GM19463 (cell line): ENCODE measurements at regions not wholly inside any gene's neighbourhood (a gene's known extent, or its start where the extent isn't known, plus 50 kb on each side); places are given as distances from the start of the nearest gene placed in this dataset.
"Not testable (repeated sequence)": the region's sequence is repeated elsewhere in the genome, so short reads cannot be mapped to it uniquely, and the experiment has no call there.

Experiments used
- ATAC-seq: cut with Tn5 transposase; IDR thresholded peaks from one replicate; pipeline ENCODE4 v1.9.1; 2021; ENCODE audit warnings: mild to moderate bottlenecking, moderate library complexity; ENCODE audit not compliant: unreplicated experiment

GRCh38 chr10:2077231-2077630 is 339.9 kb upstream of the ADARB2 start:
- no peak for ATAC-seq

DNA sequence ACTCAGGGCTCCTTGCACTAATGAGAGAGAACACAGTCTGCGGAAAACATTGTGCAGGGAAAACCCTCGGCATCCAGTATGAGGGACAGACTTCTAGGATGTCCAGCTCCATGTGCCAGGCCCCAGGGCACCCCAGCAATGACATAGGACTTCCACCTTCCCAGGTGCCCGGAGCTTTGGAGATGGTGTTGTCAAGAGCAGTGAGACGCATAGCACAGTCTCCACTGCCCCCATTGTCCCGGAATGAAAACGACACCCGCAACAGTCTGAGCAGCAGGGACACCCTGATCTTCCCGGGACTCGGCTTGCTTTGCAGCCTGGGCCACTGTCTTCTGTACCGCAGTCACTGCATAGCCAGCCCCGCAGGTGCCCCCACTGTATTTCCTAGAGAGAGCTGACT is 339.2 kb upstream of the ADARB2 start:
- ATAC-seq: no peak

DNA sequence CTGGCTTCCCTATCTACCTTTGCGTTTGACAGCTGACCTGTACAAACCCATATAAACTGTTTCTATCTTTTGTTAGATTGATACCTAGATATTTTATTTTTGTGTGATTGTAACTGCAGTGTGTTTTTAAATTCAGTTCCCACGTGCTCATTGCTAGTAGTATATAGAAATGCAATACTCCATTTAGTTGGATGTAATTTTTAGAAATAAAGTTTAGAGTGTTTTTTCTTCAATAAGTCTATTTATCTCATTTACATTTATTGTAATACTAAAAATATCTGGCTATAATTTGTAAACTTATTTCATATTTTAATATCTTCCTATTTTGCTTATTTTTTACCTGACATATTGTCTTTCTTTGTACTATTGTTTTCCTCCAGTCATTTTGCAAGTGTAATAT is 329.7 kb upstream of the ADARB2 start:
- no peak for ATAC-seq

- no peak for ATAC-seq
These were observed 317.4 kb upstream of the ADARB2 start for GRCh38 chr10:2054728-2055127.

- ATAC-seq: no peak
These were observed 316.5 kb upstream of the ADARB2 start for GRCh38 chr10:2053805-2054204.

DNA sequence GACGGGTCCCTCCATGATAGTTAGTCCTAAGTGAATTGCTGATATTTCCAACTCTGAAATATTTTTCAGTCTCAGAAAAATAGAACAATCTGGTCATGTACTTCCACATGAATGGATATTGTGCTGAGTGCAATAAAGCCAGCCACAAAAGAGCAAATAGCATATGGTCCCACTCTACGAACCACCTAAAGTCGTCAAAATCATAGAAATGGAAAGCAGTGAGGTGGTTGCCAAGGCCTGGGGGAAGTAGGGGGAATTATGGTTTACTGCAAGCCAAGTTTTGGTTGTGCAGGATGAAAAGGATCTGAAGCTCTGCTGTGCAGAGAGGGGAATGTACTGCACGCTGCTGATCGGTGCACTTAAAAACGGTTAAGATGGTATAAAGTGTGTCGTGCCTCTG is 313.8 kb upstream of the ADARB2 start:
- no peak for ATAC-seq

DNA sequence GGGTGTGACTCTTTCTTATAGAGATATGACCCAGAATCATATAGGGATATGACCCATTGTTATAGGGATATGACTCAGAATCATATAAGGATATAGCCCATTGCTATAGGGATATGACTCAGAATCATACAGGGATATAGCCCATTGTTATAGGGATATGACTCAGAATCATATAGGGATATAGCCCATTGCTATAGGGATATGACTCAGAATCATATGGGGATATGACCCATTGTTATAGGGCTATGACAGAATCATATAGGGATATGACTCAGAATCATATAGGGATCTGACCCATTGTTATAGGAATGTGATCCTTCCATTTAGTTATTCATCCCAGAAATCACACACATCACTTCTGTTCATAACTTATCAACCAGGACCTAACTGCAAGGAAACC is 312.2 kb upstream of the ADARB2 start:
- no peak for ATAC-seq

DNA sequence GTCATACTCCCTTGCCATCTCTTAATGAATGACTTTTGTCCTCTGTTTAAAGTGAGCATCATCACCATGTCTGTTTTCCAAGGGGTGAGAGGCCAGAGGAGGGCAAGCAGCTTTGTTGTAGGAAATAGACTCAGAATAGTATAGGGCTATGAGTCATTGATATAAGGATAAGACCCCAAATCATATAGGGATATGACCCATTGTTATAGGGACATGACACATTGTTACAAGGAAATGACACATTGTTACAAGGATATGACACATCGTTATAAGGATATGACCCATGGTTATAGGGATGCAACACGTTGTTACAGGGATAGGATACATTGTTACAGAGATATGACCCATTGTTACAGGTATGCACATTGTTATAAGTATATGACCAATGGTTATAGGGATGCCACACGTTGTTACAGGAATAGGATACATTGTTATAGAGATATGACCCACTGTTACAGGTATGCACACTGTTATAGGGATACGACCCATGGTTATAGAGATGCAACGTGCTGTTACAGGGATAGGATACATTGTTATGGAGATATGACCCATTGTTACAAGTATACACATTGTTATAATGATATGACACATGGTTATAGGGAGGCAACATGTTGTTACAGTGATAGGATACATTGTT is 311.1 kb upstream of the ADARB2 start:
- ATAC-seq: no peak

GRCh38 chr10:2047679-2048078 is 310.4 kb upstream of the ADARB2 start:
- ATAC-seq: no peak

DNA sequence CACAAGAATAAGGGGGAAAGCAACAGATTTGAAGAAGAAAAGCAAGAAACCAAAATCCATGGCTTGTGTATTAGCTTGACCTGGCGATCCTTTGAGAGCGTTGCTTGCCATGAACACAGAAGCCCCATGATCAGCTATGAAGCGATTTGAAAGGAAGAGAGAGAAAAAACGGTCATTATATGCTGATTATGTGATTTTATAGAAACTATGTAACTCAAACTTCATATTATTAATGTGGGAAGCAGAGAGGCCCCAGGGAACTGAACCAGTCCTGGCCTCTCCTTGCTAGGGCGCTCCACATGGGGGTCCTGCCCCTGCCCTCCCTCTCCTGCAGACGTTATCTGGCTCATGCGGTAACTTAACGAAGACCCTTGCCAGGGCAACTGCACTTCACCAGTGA is 306.1 kb upstream of the ADARB2 start:
- ATAC-seq: no peak

DNA sequence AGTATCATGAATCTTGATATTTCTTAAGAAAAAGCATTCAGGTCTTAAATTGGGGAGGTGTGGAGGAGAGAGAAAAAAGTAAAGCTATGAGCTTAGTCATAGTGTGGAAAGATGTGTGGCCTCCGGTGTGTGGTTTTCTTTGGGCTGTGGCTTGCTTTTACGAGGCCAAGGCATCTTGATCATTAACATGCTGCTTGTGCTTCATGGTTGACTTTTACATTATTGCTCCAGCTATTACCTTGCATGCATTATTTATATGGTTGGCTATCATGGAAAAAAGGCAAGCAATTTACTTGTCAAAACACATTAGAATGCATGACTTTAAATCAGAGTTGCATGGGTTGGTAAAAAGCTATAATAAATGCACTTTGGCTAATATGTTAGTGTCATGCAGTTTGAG is 300.7 kb upstream of the ADARB2 start:
- no peak for ATAC-seq

DNA sequence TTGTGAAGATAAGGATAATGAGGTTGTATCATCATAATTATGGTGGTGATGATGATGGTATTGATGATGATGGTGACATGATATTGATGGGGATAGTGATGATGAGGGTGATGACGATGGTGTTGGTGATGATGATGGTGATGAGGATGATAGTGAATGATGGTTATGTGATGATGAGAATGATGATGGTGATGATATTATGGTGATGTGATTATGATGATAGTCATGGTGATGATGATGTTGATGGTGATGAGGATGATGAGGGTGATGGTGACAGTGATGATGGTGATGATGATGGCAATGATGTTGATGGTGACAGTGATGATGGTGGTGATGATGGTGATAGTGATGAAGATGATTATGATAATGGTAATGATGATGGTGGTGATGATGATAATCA is 299.9 kb upstream of the ADARB2 start:
- no peak for ATAC-seq

DNA sequence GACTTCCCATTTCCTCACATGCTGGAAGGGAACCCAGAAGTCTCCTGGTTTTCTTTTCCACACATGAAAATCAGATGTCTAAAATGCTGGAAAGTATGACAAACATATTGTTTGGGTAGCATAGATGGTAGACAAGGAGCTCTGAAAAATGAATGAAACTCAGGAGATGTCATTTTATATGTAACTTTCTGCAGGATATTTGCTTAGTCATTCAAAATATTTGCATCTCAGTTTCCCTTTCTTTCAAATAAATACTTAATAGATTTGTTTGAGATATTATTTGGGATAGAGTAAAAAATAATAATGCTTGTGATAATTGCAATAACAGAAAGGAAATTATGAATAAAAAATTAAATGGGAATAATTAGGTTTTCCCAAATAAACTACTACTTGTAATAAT is 298.9 kb upstream of the ADARB2 start:
- no peak for ATAC-seq

- ATAC-seq: no peak
These were observed 292.7 kb upstream of the ADARB2 start for GRCh38 chr10:2030046-2030445.

DNA sequence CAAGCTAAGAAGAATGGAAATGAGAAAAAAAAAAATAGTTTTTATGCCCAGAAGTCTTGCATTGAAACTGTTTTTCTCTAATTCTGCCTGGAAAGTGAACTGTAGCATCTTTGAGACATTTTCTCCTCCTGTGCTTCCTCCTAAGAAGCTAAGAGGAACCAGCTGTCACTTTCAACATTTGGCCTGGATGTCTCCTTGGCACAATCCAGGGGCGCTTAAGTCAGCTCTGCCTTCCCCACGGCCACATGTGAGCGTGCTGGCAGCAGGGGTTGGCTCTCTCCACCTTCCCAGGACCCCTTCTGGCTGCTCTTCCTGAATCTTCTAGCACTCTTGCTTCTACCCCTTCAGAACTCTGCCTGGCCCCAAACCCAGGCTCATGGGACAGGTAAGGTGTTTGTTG is 289.6 kb upstream of the ADARB2 start:
- no peak for ATAC-seq

GRCh38 chr10:2024750-2025149 is 287.4 kb upstream of the ADARB2 start:
- not testable (repeated sequence) for ATAC-seq

DNA sequence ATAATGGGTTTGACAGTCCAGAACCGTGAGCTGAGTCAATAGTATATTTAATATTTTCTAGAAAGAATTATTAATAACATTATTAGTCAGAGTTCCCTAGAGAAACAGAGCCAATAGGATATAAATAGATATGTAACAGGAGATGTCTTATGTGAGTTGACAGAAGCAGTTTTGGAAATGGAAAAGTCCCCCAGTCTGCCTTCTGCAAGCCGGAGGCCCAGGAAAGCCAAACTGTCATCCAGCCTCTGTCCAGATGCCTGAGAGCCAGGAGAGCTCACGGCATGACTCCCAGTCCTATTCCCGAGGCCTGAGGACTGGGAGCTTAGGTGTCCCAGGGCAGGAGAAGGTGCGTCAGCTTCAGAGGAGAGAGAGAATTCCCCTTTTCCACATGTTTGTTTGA is 286.4 kb upstream of the ADARB2 start:
- no peak for ATAC-seq

DNA sequence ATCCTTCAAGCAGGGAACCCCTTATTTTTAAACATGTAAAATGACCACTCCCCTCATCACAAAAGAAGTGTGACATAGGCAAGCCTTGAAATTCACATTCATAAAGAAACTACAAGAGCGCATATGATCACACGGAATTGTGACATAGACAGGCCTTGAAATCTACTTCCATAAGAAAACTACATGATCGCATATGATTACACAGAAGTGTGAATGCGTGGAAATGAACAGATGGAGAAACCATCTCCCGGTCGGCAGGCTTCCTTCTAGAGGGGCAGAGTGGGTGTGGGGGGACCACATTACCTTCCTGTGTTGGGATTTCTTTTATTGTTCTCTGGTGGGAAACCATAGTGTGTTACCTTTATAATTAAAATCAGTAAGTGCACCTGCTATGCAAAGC is 285.1 kb upstream of the ADARB2 start:
- no peak for ATAC-seq

GRCh38 chr10:2020836-2021235 is 283.5 kb upstream of the ADARB2 start:
- no peak for ATAC-seq

DNA sequence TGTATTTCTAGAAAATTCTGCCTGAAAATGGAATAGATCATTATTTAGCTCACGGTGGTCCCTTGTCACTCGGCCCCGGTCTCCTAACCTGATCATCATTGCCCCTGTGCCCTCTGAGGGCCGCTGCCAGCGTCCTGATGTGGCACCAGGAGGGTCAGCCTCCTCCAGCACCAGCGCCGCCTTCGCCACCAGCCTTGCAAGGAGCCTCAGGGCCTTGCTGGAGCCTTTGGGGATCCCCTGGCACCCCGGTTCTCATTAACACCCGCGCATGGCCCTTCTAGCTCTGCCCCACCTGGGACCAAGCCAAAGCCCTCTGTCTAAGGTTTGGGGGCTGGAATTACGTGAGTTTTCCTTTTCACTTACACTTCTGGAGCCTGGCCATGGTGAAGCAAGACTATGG is 282.5 kb upstream of the ADARB2 start:
- ATAC-seq: no peak

- ATAC-seq: no peak
These were observed 282.0 kb upstream of the ADARB2 start for GRCh38 chr10:2019281-2019680.

GRCh38 chr10:2014541-2014940 is 277.2 kb upstream of the ADARB2 start:
- ATAC-seq: no peak

DNA sequence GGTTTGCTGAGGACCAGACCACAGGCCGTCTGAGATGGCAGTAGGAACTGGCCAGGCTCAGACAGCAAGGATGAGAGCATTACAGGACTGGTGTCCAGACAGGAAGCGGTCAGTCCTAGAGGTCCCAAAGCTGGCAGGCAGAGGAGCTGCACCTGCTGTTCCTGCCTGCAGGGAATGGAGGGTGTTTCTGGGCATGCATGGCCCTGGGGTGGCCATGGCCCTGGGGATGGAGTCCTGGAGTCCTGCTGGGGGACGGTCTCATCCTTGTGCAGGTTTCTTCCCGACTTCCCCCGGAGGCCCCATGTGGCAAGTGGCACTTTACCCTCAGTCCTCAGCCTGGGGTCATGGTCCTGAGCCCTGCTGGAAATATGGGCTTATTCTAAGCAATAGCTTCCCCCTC is 274.9 kb upstream of the ADARB2 start:
- no peak for ATAC-seq
